Large intestine (tissue), 3 donors: ENCODE measurements at regions not wholly inside any gene's neighbourhood (a gene's known extent, or its start where the extent isn't known, plus 50 kb on each side); places are given as distances from the start of the nearest gene placed in this dataset.

Experiments
- DNase-seq, 2 donors: peaks; one replicate each; pipeline versions ENCODE4 v3.0.0 to v3.0.0-alpha.2; 2013
- H3K27ac ChIP-seq: one replicate; pipeline ENCODE4 v1.5.1; 2013; ENCODE audit warnings: low read length
- H3K27me3 ChIP-seq: 2 replicates; pipeline ENCODE4 v1.6.1; 2013; ENCODE audit warnings: low read length; ENCODE audit not compliant: control insufficient read depth, insufficient read depth
- H3K36me3 ChIP-seq: 2 replicates; pipeline ENCODE4 v1.6.1; 2013; ENCODE audit warnings: low read length; ENCODE audit not compliant: control insufficient read depth, insufficient read depth
- H3K4me1 ChIP-seq: one replicate; pipeline ENCODE4 v1.6.1; 2013; ENCODE audit warnings: low read length; ENCODE audit not compliant: control insufficient read depth, insufficient read depth
- H3K4me3 ChIP-seq: one replicate; pipeline ENCODE4 v1.5.1; 2013; ENCODE audit warnings: low read length
- H3K9me3 ChIP-seq: one replicate; pipeline ENCODE4 v1.6.1; 2013; ENCODE audit warnings: mild to moderate bottlenecking, low read depth, low read length, moderate library complexity; ENCODE audit not compliant: control insufficient read depth
- WGBS: methylation state at CpG from one replicate; pipeline ENCODE4 v1.1.5; 2013; ENCODE audit warnings: low lambda C conversion rate; ENCODE audit not compliant: insufficient coverage; 5-methylcytosine and 5-hydroxymethylcytosine counted together

DNA sequence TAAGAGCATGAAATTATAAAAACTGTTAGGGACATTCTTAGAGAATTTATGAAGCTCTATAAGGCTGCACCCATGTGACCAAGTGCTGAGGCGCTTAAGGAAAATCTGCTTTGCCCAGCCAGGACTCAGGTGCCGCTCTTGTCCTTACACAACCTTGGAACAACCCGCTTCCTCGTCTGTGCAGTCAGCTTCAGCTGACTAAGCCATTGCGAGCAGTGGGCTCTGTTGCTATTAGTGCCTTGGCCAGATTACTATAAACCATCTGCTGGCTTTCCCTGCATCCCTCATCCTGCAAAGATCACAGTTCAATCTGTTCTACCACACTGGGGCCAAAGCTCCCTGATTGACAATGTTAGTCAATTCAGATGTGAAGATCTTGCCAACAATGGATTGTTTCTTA lies 89.1 kb upstream of the E2F3 start:
- DNase-seq: peak; percentile 50 to 62
- H3K4me1 ChIP-seq: peaks cover 27% of the 10 kb centered on the region
- no CpG with 5 or more reads among the region's 5 CpGs for WGBS

DNA sequence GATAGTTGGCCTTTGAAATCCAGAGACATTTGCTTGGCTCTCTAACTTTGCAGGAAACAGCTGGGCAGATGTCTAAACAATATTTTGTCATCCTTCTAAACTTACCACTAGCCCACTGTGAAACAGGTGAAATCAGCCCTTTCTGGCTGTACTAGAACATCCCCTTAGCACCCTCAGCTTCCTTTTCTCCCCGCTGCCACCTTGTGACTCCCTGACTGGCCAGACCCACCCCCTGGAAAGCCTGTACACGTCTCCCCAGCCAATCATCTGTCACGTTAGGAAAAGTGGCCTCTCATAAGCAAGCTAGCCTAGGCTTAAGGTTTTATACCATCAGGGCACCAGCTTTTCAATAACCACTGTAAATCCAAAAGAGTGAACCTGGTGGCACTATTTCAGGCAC lies 88.6 kb upstream of the E2F3 start:
- no peak overlapping the region for H3K4me3 ChIP-seq
- no CpG with 5 or more reads among the region's 3 CpGs for WGBS
- no peak for DNase-seq
- no peaks in the 10 kb centered on the region for H3K9me3 ChIP-seq
- H3K36me3 ChIP-seq: no peaks in the 10 kb centered on the region
- H3K27me3 ChIP-seq: no peaks in the 10 kb centered on the region
- H3K4me1 ChIP-seq: peaks cover 27% of the 10 kb centered on the region
- no peak overlapping the region for H3K27ac ChIP-seq

More for the DNA sequence above, 89.1 kb upstream of the E2F3 start:
- Histone ChIP-seq H3K4me3 (no peak overlapping the region), H3K36me3 (no peaks in the 10 kb centered on the region), H3K27me3 (no peaks in the 10 kb centered on the region), H3K9me3 (no peaks in the 10 kb centered on the region), H3K27ac (no peak overlapping the region)

GRCh38 chr6:20313960-20314530 lies 87.6 kb upstream of the E2F3 start:
- 57% methylated on average over 1 of the region's 7 CpGs for WGBS
- peak in 1 of 2 donors; percentile 24 for DNase-seq
- Histone ChIP-seq H3K27ac (peak overlapping the region; percentile 79), H3K36me3 (no peaks in the 10 kb centered on the region), H3K4me3 (no peak overlapping the region), H3K4me1 (peaks cover 27% of the 10 kb centered on the region), H3K27me3 (no peaks in the 10 kb centered on the region), H3K9me3 (peaks cover 6% of the 10 kb centered on the region)

- H3K27me3 ChIP-seq: no peaks in the 10 kb centered on the region
- WGBS: 40% methylated on average over 3 of the region's 4 CpGs
- peaks cover 27% of the 10 kb centered on the region for H3K4me1 ChIP-seq
- DNase-seq: peak; percentile 73 to 84
- peak overlapping the region; percentile 79 for H3K27ac ChIP-seq
- no peaks in the 10 kb centered on the region for H3K36me3 ChIP-seq
- H3K4me3 ChIP-seq: no peak overlapping the region
- peaks cover 10% of the 10 kb centered on the region for H3K9me3 ChIP-seq
These were observed 86.5 kb upstream of the E2F3 start for GRCh38 chr6:20314866-20315845.

GRCh38 chr6:20317430-20317829 lies 84.2 kb upstream of the E2F3 start:
- H3K4me3 ChIP-seq: no peak overlapping the region
- no peaks in the 10 kb centered on the region for H3K27me3 ChIP-seq
- H3K36me3 ChIP-seq: no peaks in the 10 kb centered on the region
- DNase-seq: no peak
- H3K4me1 ChIP-seq: peaks cover 27% of the 10 kb centered on the region
- no peak overlapping the region for H3K27ac ChIP-seq
- peaks cover 13% of the 10 kb centered on the region for H3K9me3 ChIP-seq
- 100% methylated on average over 1 of the region's 5 CpGs for WGBS

- Histone ChIP-seq H3K36me3 (no peaks in the 10 kb centered on the region), H3K4me3 (no peak overlapping the region), H3K9me3 (peaks cover 13% of the 10 kb centered on the region), H3K27me3 (no peaks in the 10 kb centered on the region), H3K27ac (no peak overlapping the region), H3K4me1 (peaks cover 18% of the 10 kb centered on the region)
- no peak for DNase-seq
- no CpG with 5 or more reads among the region's 37 CpGs for WGBS
These were observed 82.8 kb upstream of the E2F3 start for GRCh38 chr6:20318851-20319387.

- H3K27ac ChIP-seq: no peak overlapping the region
- H3K36me3 ChIP-seq: no peaks in the 10 kb centered on the region
- 87% methylated on average over 4 of the region's 23 CpGs for WGBS
- peaks cover 9% of the 10 kb centered on the region for H3K4me1 ChIP-seq
- no peak overlapping the region for H3K4me3 ChIP-seq
- no peaks in the 10 kb centered on the region for H3K27me3 ChIP-seq
- no peak for DNase-seq
- peaks cover 13% of the 10 kb centered on the region for H3K9me3 ChIP-seq
These were observed 81.9 kb upstream of the E2F3 start for GRCh38 chr6:20319520-20320357.

DNA sequence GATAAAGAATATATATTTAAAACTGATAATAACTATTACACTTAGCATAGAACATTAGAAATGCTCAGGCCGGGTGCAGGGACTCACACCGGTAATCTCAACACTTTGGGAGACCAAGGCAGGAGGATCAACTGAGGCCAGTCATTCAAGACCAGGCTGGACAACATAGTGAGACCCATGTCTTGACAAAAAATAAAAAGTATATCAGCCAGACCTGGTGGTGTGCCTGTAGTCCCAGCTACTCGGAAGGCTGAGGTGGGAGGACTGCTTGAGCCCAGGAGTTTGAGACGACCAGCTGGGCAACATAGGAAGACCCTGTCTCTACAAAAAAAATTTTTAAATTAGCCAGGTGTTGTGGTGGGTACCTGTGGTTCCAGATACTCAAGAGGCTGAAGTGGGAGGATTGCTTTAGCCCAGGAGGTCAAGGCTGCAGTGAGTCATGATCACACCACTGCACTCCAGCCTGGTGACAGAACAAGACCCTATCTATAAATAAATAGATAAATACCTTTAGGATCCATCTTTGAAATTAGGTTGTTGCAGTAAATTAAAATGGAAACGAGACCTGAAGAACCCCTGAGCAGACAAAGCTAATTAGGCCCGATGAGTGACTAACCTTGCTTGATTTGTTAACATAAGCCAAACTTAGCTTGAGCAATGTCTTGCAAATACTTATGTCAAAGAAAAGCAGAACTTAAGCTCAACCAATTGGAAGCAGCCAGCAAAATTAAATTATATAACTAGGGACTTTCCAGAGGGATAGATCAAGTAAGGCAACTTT lies 75.8 kb upstream of the E2F3 start:
- 100% methylated on average over 3 of the region's 6 CpGs for WGBS
- Histone ChIP-seq H3K36me3 (no peaks in the 10 kb centered on the region), H3K4me3 (no peak overlapping the region), H3K9me3 (no peaks in the 10 kb centered on the region), H3K27me3 (no peaks in the 10 kb centered on the region), H3K4me1 (no peaks in the 10 kb centered on the region), H3K27ac (no peak overlapping the region)
- no peak for DNase-seq

GRCh38 chr6:20326422-20326728 lies 75.3 kb upstream of the E2F3 start:
- H3K9me3 ChIP-seq: no peaks in the 10 kb centered on the region
- WGBS: 100% methylated on average over 1 of the region's 1 CpG
- no peak overlapping the region for H3K27ac ChIP-seq
- H3K36me3 ChIP-seq: no peaks in the 10 kb centered on the region
- no peak for DNase-seq
- no peaks in the 10 kb centered on the region for H3K4me1 ChIP-seq
- no peaks in the 10 kb centered on the region for H3K27me3 ChIP-seq
- no peak overlapping the region for H3K4me3 ChIP-seq
